ENCODE measurements at regions not wholly inside any gene's neighbourhood (a gene's known extent, or its start where the extent isn't known, plus 50 kb on each side); places are given as distances from the start of the nearest gene placed in this dataset.

DNA sequence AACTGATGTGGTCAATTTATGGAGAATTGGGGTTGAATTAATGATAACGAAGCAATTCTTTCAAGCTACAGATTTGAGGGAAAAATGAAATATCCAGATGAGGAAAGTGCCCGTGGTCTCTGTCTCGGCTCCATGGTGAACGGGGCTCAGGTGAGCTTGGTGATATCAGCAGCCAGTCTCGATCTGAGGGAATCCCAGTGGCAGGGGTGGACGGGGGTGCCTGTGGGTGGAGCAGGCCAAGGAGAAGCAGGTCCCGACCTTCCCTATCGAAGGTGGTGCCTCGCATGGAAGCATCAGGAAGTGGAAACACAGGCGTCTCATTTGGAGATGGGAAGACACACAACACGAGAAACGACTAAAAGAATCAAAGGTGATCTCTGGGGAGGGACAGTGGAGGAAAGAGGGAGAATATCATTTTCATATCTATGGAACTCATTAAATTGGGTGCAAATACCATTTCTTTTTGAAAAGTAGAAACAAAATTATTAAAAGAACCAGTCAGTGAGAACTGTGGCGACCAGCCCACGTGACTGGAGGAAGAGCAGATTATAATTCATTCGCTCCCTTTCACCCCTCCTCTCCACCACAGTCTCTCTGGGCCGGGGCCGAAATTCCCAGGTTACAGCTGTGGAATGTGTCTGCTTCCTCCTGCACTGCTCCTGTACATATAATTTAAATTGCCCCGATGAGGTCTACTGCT lies 354.3 kb upstream of the SFSWAP start:
- TF ChIP-seq, protein P1, sequence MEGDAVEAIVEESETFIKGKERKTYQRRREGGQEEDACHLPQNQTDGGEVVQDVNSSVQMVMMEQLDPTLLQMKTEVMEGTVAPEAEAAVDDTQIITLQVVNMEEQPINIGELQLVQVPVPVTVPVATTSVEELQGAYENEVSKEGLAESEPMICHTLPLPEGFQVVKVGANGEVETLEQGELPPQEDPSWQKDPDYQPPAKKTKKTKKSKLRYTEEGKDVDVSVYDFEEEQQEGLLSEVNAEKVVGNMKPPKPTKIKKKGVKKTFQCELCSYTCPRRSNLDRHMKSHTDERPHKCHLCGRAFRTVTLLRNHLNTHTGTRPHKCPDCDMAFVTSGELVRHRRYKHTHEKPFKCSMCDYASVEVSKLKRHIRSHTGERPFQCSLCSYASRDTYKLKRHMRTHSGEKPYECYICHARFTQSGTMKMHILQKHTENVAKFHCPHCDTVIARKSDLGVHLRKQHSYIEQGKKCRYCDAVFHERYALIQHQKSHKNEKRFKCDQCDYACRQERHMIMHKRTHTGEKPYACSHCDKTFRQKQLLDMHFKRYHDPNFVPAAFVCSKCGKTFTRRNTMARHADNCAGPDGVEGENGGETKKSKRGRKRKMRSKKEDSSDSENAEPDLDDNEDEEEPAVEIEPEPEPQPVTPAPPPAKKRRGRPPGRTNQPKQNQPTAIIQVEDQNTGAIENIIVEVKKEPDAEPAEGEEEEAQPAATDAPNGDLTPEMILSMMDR (conservative IDR thresholded peaks at IDR 0.05; ENCODE audit: low read depth, low read length): no peak
- no peak for TF ChIP-seq EZH2 (IDR thresholded peaks at IDR 0.05; ENCODE audit: borderline replicate concordance, low read depth, low read length, poor library complexity, severe bottlenecking)
